ENCODE measurements at regions not wholly inside any gene's neighbourhood (a gene's known extent, or its start where the extent isn't known, plus 50 kb on each side); places are given as distances from the start of the nearest gene placed in this dataset.

DNA sequence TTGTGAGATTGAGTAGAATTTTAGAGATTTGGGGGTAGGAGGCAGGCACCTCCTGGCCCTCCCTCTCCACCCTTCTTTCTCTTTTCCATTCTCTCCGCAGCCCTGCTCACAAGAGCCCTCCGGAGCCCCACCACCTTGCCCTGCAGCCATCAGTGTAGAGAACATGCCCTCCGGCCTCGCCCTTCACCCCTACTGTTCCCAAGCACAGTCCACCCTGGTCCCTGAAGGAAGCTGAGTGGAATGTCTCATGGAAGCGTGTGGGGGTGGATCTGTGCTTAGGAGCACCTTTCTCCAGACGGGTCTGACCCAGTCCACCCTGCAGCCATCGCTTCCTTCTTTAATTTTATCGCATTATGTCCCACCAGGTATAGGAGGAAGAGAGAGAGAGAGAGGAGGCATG lies 267.1 kb downstream of the NSG2 start:
- DNase-seq = no peak

DNA sequence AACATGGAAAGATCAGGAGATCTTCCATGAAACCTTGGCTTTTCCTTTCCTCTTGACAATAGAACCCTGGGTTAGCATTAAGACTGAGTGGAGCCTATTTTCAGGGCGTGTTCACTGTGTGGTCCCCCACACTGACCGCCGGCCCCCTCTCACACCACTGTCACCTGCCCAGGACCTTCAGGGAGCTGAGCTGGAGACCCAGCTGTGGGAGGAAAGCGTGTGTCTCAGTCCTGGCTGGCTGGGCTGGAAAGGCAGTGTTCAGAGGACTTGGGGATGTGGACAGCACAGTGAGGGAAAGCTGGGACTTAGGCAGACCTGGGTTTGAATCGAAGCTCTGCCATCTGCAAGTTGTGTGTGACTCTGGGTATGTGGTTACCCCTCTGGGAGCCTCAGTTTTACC lies 268.1 kb downstream of the NSG2 start:
- DNase-seq = no peak

DNA sequence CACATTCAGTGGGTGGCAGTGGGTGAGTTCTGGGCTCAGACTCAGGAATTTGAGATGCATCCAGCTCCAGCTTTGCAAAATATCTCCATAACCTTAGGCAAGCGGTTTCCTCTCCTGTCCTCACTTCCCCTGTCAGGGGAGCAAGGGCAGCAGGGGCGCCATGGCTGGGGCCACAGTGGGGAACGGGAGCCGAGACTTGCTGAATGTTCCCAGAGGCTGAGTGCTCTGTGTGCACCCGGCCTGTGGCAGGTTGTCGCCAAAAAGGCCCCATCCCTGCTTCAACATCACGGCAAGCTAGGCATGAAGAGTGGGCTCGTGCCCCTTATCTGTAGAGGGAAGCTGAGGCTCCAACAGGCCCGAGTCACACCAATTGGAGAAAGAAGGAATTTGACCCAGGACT lies 268.8 kb downstream of the NSG2 start:
- no peak for DNase-seq

DNA sequence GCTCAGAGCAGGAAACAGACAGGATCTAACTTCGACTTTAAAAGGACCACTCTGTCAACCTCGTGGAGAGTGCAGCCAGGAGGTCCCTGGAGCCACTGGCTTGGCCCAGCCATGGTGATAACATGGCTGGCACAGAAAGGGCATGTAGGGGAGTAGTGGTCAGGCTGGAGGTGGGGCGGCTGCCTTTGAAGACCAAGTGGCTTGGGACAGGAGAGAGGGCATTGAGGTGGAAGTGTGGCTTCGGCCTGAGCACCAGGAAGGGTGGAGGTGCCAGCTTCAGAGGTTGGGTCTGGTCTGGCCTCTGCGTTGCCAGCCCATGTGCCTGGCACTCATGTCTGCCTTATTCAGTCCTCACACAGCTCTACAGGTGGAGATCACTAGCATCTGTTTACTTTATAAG lies 270.0 kb downstream of the NSG2 start:
- DNase-seq = no peak

DNA sequence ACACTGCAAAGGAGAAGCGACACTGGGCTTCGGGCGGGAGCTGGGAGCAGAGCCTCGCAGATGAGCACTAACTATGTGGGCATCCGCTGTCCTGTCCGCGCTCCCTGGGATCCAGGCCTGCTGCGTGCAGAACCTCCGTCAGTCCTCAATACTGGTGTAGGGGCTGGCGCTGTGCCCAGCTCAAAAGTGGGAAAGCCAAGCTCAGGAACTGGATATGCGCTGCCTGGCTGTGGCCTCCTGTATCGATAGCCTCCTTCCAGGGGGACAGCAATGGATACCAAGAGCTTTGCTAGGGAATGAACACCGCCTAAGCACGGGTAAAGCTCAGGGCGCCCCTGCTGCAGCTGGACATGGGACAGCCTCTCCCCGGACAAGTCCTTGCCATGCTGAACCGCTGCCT lies 270.4 kb downstream of the NSG2 start:
- DNase-seq = no peak

DNA sequence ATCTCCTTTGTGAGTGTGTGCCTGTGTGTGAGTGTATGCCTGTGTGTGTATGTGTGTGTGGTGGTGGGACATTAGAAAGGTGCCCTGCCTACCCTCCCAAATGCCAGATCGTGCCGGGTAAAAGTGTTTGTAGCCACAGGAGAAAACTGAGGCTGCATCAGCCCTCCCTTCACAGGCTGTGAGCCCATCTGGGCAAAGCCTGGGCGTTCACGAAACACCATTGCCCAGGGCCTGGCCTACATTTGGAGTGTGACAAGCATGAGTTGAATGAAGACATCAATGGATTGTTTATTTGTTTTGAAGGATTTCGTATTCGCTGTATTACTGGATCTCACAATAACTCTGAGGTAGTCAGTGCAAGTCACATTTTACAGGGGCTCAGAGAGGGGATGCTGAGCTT lies 270.8 kb downstream of the NSG2 start:
- no peak for DNase-seq

DNA sequence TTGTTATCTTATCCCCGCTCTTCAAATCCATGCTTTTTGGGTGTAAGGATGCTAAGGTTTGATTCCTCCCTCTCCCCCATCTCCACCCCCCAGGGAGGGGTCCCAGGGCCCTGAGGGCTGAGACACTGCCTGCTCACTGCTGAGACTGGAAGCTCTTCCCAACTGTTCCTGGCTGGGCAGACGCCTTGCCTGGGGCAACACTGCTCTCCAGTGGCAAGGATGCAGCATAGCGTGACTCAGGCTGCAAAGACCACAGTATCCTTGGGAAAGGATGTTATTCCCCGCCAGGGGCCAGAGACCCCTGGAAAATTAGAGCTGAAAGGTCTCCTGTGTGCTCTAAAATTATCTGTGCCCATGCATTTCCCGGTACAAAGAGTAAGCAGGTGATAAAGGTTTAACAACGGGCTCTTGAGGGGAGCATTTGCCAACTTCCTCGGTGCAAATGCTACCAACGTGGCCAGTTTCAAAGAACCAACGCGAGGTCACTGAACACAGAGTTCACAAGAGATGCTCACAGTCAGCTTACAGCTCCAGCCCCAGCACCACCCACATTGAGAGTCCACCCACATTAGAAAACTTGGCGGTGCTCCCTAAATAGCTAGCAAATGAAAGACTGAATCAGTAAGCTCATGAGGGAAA lies 271.9 kb downstream of the NSG2 start:
- peak; percentile 20 to 59 (median 52) for DNase-seq

DNA sequence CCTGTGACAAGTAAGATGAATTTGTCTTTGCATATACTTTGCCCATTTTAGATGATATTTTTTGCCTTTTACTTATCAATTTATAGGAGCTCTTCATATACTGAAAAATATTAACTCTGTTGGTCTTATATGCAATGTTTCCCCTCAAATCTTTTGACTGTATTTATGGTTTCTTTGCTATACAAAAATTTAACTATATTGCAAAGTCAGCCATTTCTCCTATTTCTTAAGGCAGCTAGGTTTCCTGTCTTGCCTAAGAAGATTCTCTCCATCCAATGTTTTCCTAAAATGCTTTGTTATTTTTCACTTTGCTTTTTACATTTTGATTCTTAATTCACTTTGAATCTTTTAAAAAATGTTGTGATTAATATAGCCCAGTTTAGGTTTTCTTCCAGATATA lies 273.1 kb downstream of the NSG2 start:
- no peak for DNase-seq

DNA sequence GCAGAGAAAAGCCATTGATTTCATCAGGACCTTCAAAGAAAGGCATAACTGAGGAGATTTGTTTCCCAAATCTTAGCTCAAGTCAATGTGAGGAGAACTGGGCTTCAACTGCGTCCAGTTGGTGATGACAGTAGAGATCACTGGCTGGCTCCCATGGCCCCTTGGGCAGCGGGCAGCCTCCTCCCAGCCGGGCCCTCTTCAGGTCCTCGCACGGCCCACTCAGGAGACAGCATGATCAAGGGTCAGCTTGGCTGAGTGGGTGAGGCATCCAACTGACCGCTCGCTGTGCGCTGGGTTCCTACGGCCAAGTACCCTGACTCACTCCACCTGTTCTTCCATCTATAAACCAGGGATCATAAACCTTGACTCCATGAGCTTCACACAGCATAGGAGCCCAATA lies 274.0 kb downstream of the NSG2 start:
- no peak for DNase-seq

DNA sequence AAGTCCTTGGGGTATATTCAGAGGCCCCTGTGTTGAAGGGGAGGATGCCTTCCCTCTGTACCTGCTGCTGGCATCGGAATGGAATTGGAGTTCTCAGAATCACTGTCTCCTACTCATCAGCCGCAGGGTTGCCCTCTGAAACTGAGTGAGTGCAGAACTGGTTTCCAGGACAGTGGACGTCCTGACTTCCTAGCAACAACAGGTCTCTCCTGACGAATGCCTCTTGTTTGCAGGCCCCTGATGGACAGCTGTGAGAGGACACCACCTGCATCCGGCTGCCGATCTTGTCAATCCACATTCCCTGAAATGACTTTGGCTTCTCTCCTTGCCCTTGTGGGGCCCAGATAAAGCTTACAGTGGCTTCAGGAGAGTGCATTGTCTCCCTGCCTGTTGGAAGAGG lies 274.5 kb downstream of the NSG2 start:
- DNase-seq = peak in 1 of 3 experiments; percentile 23

DNA sequence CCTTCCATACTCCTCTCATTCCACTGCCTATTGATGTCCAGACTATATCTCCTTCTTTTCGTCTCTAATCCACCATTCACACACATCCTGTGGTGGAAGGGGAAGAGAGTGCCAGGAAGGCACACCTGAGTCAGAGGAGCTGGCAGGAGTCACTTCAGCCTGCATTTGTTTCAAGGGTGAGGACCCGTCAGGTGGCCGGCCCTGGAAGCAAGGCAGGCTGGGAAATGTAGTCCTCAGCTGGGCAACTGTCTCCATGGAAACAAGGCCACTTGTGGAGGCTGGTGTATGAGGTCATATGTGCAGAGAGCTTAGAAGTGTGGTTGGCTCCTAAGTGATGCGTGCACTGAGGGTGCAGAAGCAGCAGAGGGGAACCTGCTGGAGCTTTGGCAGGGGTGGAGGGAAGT lies 278.4 kb downstream of the NSG2 start:
- DNase-seq = peak; percentile 35 to 92 (median 69)

DNA sequence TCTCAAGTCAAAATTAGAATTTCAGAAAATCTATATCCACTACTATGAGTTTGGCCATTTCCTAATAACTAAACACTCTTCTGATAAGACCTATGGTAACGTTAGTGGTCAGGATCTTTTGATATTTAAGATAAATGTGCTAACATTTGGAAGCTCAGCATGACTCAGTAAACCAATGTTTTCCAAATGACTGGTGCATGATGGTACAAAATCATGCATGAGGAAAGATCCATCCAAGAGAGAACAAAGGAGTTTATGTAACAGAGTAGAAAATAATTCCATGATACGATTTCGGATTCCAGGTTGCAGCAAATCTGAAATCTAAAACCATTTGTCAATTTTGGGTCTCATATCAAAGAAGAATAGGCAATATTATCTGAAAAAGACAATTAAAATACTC lies 279.2 kb downstream of the NSG2 start:
- no peak for DNase-seq

DNA sequence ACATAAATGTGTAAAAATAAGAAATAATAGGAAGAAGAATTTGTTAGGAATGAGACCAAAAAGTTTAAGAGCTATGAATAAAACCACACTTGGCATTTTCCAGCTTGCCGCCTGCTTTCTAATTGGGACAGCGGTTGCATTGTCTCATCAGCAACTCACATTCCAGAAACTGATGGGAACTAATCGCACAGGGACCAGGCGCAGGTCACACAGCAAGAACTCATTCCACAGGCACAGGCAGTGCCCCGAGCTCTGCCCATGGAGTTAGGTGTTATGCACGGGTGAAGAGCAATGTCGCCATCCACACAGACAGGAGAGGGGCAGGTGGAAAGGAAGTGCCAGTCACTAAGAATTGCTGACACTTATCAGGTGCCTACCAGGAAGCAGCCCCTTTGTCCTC lies 279.9 kb downstream of the NSG2 start:
- no peak for DNase-seq

DNA sequence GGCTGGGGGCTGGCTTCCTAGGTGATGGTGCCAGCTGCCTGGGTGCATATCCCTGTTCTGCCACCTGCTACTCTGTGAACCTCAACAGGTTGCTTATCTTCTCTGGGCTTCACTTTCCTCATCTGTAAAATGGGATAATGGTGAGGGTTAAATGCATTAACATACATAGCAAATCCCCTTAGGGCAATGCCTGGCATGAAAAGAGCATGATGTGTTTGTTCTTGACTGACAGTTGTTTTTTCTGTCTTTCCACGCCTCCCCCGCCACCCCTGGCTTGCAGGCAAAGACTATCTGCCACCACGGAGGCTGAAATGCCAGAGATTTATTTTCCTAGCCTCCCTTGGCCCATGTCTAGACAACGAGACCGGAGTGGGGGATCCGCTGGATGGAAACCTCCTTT lies 280.5 kb downstream of the NSG2 start:
- no peak for DNase-seq

DNA sequence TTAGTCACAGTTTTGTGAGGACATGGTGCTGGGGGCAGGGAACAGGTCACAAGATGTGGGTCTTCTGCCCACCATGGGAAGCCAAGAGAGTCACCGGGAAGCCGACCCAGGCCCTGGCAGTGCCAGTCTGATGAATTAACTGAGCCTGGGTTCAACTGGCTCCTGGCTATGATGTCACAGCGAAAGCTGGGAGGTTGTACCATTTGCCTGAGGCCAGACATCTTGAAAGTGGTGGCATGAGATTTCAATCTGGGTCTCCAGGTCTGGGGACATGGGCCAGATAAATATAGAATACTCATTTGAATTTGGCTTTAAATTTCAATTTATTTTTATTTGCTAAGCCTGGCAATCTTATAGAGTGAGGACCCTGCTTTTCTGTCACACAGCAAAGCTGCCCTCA lies 280.9 kb downstream of the NSG2 start:
- no peak for DNase-seq

DNA sequence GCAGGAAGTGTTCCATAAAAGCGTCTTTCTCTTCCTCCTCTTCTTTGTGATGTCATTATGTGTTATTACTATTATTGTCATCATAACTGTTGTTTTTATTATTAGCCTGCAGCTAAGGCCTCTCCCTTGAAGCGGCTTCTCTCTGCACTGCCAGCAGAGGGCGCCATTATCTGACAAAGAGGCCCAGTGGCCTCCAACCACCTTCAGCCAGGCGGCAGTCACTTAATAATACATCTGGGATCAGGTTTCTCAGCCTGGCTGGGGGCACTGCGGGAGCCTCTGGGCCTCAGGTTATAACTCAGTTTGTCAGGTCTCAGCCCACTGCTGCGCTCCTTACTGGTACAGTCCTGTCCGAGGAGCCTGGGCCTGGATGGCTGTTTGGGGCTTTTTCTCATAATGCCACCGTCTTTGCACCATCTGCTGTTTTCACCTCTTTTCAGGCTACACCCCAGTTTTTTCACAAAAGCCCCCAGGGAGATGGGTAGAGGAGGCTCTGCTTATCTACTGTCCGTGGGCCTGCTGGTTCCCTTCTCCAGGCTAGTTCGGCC lies 281.9 kb downstream of the NSG2 start:
- DNase-seq = peak; percentile 11 to 86 (median 62)

DNA sequence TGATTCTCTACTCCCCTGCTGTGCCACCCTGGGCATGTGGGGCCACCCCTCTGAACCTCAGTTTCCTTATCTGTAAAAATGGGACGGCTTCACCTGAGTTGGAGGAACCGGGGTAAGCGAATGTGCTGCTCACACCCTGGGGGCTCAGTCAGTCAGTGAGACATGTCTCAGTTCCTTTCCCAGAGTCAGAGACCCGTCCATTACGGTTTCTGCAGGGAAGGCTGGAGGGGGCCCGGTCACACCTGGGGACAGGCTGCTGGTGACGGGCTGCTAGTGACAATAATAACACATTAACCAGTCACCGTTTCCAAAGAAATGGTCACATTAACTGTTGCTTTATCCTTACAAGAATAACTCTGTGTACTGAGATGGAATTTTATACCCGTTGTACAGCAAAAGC lies 282.4 kb downstream of the NSG2 start:
- DNase-seq = no peak

DNA sequence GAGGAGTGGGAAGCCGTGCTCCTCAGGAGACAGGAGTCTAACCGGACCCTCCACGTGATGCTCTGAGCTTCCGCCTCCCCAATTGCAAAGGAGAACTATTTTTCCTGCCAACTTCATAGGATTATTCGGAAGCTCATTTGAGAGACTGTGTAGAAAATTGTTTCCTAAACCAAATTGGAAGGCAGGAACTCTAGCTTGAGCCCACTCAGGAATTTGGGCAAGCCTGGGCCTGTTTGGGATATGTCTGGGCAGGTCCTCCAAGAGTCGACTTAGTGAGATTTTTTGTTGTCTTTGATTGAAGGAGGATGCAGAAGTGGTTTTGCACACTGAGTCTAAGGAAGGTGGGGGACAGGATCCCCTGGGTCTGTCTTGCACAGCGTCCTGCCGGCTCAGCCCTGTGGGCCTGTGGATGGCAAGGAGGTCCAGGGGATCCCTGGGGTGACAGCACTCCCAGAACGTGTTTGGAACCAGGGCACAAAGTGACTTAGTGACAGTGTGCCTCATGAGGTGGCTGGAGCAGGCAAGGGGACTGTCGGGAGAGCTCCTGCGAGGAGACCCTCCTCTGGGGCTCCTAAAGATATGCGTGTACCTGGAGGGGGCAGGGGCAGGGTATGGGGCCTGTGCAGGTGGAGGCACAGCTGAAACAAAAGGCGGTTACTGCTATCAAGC lies 283.3 kb downstream of the NSG2 start:
- DNase-seq = peak in 2 of 3 experiments; percentile 1 to 42

DNA sequence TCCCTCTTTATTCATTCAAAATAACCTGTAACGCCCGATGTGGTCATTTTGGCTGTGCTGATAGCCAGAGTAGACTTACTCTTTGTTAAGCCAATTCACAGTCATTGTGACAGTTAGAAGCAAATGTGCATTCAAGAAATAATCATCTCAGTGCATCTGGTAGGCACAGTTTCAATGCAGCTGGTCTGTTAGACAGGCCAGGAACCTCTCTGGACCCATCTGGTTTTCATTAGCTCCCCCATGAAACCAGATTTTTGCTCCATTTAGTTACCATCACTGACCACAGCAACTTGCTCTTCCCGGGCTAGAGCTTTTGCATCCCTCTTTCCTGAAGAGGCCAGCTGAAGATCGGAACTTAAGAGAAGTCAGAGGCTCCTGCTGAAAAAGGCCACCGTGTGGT lies 284.2 kb downstream of the NSG2 start:
- no peak for DNase-seq

DNA sequence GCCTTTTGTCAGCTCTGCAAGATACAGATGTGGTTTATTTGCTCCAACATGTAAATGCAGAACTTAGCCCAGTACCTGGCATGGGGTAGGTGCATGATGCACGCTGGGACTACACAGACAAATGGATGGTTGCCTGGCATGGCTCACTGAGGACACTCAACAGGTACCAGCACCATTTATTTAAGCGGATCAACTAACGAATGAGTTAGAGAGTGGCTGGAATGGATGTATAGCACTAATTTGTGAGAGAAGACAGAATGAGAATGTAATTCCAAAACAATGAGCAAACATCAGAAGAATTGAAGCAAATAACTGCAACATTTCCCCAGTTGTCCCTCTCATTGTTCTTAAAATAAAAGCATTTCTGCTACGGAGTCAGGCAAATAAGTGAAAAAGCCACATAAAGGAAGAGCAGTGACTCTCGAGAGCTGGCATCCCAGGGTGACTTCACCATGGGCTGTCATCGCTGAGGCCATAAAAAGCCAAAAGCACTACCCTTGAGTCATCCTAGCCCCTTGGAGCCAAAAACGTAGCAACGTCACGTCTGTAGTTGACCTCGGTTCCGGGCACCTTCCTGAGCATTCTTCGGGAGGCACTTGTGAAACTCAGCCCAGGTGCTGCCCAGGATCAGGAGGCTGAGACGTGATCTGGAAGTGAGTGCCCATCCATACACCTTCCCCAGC lies 290.3 kb downstream of the NSG2 start:
- no peak for DNase-seq

DNA sequence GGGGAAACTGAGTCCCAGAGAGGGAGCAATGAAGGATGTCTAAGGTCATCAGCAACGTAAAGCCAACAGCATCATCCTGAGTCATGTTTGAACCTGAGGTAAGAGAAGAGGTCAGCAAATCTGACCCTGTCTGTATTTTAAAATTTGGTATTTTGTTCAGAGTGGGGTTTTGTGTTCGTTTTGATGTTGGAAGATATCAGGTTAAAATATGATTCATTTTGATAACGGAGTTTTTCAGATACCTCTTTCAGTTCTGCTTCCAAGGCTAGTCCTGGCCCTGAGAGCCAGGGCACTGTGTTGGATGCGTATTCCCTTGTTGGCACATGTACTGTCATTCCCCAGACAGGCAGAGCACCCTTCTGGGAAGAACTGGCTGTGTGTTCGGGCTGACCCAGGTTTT lies 291.0 kb downstream of the NSG2 start:
- DNase-seq = no peak

DNA sequence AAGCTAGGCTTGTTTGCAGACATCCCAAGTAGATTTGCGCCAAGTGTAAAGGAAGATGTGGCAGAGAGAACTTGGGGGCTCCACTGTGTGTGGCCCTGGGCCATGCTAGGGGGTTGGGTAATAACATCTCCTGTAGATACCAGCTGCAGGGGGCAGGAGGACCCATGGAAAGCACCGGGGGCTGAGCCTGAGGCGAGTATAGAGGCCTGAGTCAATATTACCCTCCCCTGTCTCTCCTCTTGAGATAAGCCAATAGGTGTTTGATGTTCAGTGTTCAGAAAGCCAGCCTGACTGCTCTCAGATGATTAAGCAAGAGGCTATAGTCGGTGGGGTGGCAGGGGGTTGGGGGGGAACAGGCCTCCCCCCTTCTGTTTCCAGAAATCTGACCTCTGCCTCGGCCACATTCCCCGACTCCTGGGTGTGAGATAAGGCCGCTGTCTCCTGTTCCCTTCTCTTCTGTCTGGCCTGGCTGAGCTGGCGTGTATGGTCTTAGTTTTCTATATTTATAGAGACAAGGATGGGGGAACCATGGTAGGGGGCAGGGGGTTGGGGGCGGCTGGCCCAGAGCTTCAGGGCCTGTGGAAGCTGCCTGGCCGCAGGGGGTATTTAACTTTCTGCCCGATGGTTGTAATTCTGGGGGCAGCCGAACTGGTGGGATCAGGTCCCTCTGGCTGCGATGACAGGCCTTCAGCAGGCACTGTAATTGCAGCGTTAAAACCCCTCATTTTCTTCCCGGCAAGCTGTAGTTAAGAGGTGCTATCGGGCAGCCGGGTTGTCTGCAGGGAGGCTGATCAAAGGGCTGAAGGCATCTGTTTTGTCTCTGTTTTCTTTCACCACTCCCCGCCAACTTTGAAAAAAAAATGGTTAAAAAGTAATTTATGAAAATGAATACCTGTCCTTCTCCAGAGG lies 292.0 kb downstream of the NSG2 start:
- peak in 1 of 3 experiments; percentile 30 for DNase-seq
